A673 (cell line): ENCODE measurements at regions not wholly inside any gene's neighbourhood (a gene's known extent, or its start where the extent isn't known, plus 50 kb on each side); places are given as distances from the start of the nearest gene placed in this dataset.

Source experiments
- BruUV-seq: library from RNA; stranded (reverse); fragments of 400-500 nt; replicated peaks from 2 replicates; lab custom pipeline; 2021; lab: Mats Ljungman, UMichigan
- CTCF ChIA-PET: fragments of 300-600 bp; sonication (Branson Sonifier 250); formaldehyde crosslinking; loops from one replicate; lab custom pipeline; 2022; ENCODE audit warnings: antibody characterized with exemption; lab: Charles Lee
- POLR2A ChIA-PET: fragments of 300-600 bp; sonication (Branson Sonifier 250); formaldehyde crosslinking; loops from one replicate; lab custom pipeline; 2022; ENCODE audit warnings: antibody characterized with exemption; ENCODE audit not compliant: low non-redundant PET; lab: Charles Lee
- DNase-seq: peaks from one replicate; pipeline ENCODE4 v3.0.0-alpha.2; 2015; ENCODE audit warnings: low spot score
- H3K27ac ChIP-seq: fragments of 200-600 bp; sonication (generic); 2 replicates; pipeline ENCODE4 v1.5.1; 2016; ENCODE audit warnings: mixed run types, low read depth, mild to moderate bottlenecking, mixed read lengths, antibody characterized with exemption, low read length; ENCODE audit not compliant: poor library complexity, severe bottlenecking
- H3K27me3 ChIP-seq: fragments of 200-600 bp; sonication (generic); replicated peaks from 2 replicates; pipeline ENCODE4 v1.6.1; 2017; ENCODE audit warnings: mixed run types, low read depth, mild to moderate bottlenecking, mixed read lengths, antibody characterized with exemption, low read length; ENCODE audit not compliant: insufficient read depth, poor library complexity
- H3K36me3 ChIP-seq: fragments of 200-600 bp; sonication (generic); 2 replicates; pipeline ENCODE4 v1.6.1; 2016; ENCODE audit warnings: mixed run types, mild to moderate bottlenecking, mixed read lengths, antibody characterized with exemption, low read length; ENCODE audit not compliant: insufficient read depth, poor library complexity, severe bottlenecking
- H3K4me1 ChIP-seq: fragments of 200-600 bp; sonication (generic); 2 replicates; pipeline ENCODE4 v1.6.1; 2017; ENCODE audit warnings: mixed run types, mild to moderate bottlenecking, mixed read lengths, antibody characterized with exemption, low read length; ENCODE audit not compliant: insufficient read depth, poor library complexity, severe bottlenecking
- H3K4me3 ChIP-seq: fragments of 200-600 bp; sonication (generic); 2 replicates; pipeline ENCODE4 v1.5.1; 2016; ENCODE audit warnings: low read depth, mixed run types, mild to moderate bottlenecking, mixed read lengths, low read length; ENCODE audit not compliant: poor library complexity, severe bottlenecking
- H3K9me3 ChIP-seq: fragments of 200-600 bp; sonication (generic); 2 replicates; pipeline ENCODE4 v1.6.1; 2016; ENCODE audit warnings: mixed run types, low read depth, mild to moderate bottlenecking, mixed read lengths, antibody characterized with exemption, low read length; ENCODE audit not compliant: poor library complexity, severe bottlenecking
- CTCF ChIP-seq: fragments of 300-800, 200-600 bp; sonication (generic); conservative IDR thresholded peaks from 2 replicates; pipeline ENCODE4 v1.5.1; 2017; ENCODE audit warnings: low read depth, mild to moderate bottlenecking, antibody characterized with exemption, low read length, moderate library complexity, mixed read lengths
- EZH2 ChIP-seq: fragments of 200-600 bp; sonication (generic); IDR thresholded peaks from 2 replicates; pipeline ENCODE4 v1.6.1; 2017; ENCODE audit warnings: borderline replicate concordance, low read depth, mild to moderate bottlenecking, mixed read lengths, antibody characterized with exemption, low read length; ENCODE audit not compliant: poor library complexity, severe bottlenecking
- intact Hi-C: fragments of 100-400 bp; cut with micrococcal nuclease; formaldehyde crosslinking; loops from one replicate; pipeline ENCODE4 v1.10.0; 2022; ENCODE audit not compliant: unreplicated experiment

DNA sequence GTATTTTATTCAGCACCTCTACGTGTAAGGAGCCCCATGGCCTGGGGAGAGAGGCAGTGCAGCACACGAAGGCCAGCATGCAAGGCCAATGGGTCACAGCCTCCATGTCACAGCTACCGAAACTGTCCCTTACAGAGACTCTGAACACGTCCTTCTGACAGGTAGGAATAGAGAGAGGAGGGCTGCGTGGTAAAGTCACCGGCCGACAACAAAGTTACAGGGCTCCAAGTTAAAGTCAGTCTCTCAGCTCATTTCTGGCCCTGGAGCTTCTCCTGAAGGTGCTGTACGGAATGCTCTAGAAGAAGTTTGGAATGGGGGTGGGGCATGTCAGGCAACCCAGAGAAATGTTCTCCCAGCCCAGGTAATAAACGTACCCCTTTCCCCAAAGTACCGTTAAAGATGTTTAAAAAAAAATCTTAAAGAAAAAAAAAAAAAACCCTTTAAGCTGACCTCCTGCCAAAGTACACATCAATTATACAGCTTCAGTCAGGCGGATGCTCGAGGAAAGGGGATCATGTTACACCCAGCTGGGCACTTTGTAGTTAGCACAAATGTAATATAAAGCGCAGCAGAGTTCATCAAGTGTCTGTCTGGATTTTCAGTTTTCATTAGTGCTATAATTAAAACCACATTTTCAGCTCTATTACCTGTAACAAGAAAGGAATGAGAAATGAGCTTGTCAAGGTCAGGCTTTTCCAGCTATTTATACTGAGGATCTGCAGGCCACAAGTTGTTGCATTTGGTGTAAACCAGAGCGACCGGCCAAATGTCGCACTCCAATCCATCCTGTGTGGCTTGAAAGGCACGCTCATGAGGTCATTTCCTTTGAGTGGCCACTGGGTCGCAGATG is 53.3 kb upstream of the CDKN3 start:
- CTCF ChIA-PET, result interaction anchor here (0.6 to 1.4 kb wide), 2 partner anchors 14 to 444 kb away, joined by 5 to 6 read pairs; no protein-coding TSS in a partner anchor
- Histone ChIP-seq H3K4me3 (no peak overlapping the region), H3K27ac (no peak overlapping the region), H3K9me3 (no peaks in the 10 kb centered on the region), H3K4me1 (peaks cover 7% of the 10 kb centered on the region), H3K36me3 (no peaks in the 10 kb centered on the region), H3K27me3 (peaks cover under 1% of the 10 kb centered on the region)
- BruUV-seq, result no TSS peak
- POLR2A ChIA-PET, result interaction anchor here (0.7 kb wide), 1 partner anchor 836 kb away, joined by 15 read pairs; no protein-coding TSS in a partner anchor
- TF ChIP-seq CTCF (no peak), EZH2 (no peak)
- peak; percentile 63 for DNase-seq
- intact Hi-C loops, result no loop called here

- ChIA-PET POLR2A (no interaction called here), CTCF (interaction anchor here (1.4 kb wide), 1 partner anchor 15 kb away, joined by 5 read pairs; no protein-coding TSS in a partner anchor)
- Histone ChIP-seq H3K4me1 (peaks cover 8% of the 10 kb centered on the region), H3K27ac (no peak overlapping the region), H3K9me3 (no peaks in the 10 kb centered on the region), H3K4me3 (no peak overlapping the region), H3K27me3 (no peaks in the 10 kb centered on the region), H3K36me3 (no peaks in the 10 kb centered on the region)
- DNase-seq, result no peak
- BruUV-seq, result no TSS peak
- TF ChIP-seq EZH2, result no peak
- TF ChIP-seq CTCF, result no peak
- intact Hi-C loops, result no loop called here
Observed at GRCh38 chr14:54344445-54344844, 52.4 kb upstream of the CDKN3 start.

DNA sequence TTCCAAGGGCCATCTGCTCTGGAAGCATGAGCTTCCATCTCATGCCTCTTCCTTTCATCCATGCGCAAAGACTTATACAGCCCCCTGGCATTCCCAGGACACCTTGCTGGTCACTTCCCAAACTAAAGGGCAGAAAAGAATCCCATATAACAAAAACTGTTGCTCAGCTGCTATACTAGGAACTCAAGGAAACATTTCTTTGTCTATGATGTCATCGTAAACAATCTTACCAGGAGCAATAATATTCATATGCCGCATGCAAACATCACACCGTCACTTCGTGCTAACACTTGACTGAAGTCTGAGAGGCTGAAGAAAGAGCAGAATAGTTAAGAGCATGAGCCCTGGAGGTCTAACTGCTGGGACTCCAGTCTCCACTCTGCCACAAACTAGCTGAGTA is 50.5 kb upstream of the CDKN3 start:
- ChIA-PET POLR2A (no interaction called here), CTCF (no interaction called here)
- Histone ChIP-seq H3K9me3 (no peaks in the 10 kb centered on the region), H3K27ac (no peak overlapping the region), H3K4me3 (no peak overlapping the region), H3K4me1 (peaks cover 19% of the 10 kb centered on the region), H3K27me3 (no peaks in the 10 kb centered on the region), H3K36me3 (no peaks in the 10 kb centered on the region)
- intact Hi-C loops, result loop anchor here (2.0 kb wide), 2 partner anchors 913 to 1049 kb away; no protein-coding TSS in a partner anchor
- no peak for DNase-seq
- TF ChIP-seq EZH2 (no peak), CTCF (no peak)
- BruUV-seq, result no TSS peak
